Stomach (tissue), 8 donors: ENCODE measurements at regions not wholly inside any gene's neighbourhood (a gene's known extent, or its start where the extent isn't known, plus 50 kb on each side); places are given as distances from the start of the nearest gene placed in this dataset.

Source experiments
- DNase-seq, 2 donors: peaks; one replicate each; pipeline versions ENCODE4 v3.0.0 to v3.0.0-alpha.2; 2013 to 2019
- H3K27ac ChIP-seq, 5 donors: fragments of 200-600 bp in 4 of 5; sonication (generic) in 4 of 5; one replicate each; pipeline ENCODE4 v1.5.1; 2013 to 2019; ENCODE audit warnings: mild to moderate bottlenecking in 1 of 5, moderate library complexity in 1 of 5
- H3K27me3 ChIP-seq, 3 donors: fragments of 200-600 bp; sonication (generic); one replicate each; pipeline ENCODE4 v1.5.1; 2017 to 2019; ENCODE audit warnings: mixed run types in 1 of 3
- H3K36me3 ChIP-seq, 4 donors: fragments of 200-600 bp; sonication (generic); 1 replicate in 3 of 4; 2 replicates in 1 of 4; pipeline ENCODE4 v1.5.1; 2016 to 2019
- H3K4me1 ChIP-seq, 4 donors: fragments of 200-600 bp; sonication (generic); one replicate each; pipeline ENCODE4 v1.5.1; 2016 to 2019
- H3K4me3 ChIP-seq, 4 donors: fragments of 200-600 bp; sonication (generic) in 3 of 4; one replicate each; pipeline ENCODE4 v1.5.1; 2016 to 2019; ENCODE audit warnings: mild to moderate bottlenecking in 1 of 4
- H3K9me3 ChIP-seq, 4 donors: fragments of 200-600 bp; sonication (generic); one replicate each; pipeline ENCODE4 v1.5.1; 2016 to 2019
- CTCF ChIP-seq, 7 experiments: fragments of 450-650 bp in 4 of 7; fragments of 200-600 bp in 3 of 7; sonication (generic) in 3 of 7; IDR thresholded peaks; one replicate each; pipeline ENCODE4 v1.5.1; 2016 to 2019; ENCODE audit warnings: antibody characterized with exemption in 7 of 7, control low read depth in 2 of 7, mild to moderate bottlenecking in 1 of 7
- EP300 ChIP-seq: sonication (generic); formaldehyde crosslinking; IDR thresholded peaks from one replicate; pipeline ENCODE4 v1.6.1; 2017; ENCODE audit warnings: antibody characterized with exemption
- POLR2A ChIP-seq, 4 donors: fragments of 450-650 bp; IDR thresholded peaks; one replicate each; pipeline ENCODE4 v1.6.1; 2016; ENCODE audit warnings: antibody characterized with exemption in 4 of 4, control low read depth in 2 of 4, mild to moderate bottlenecking in 1 of 4, moderate library complexity in 1 of 4
- POLR2AphosphoS5 ChIP-seq, 3 donors: sonication (generic); formaldehyde crosslinking; IDR thresholded peaks; one replicate each; pipeline ENCODE4 v1.6.1; 2016; ENCODE audit warnings: antibody characterized with exemption in 3 of 3
- WGBS, 5 donors: extraction: QIAGEN DNeasy Blood & Tissue Kit in 3 of 5; methylation state at CpG; one replicate each; pipeline versions ENCODE4 v1.1.5 to v1.1.7; 2013 to 2018; 5-methylcytosine and 5-hydroxymethylcytosine counted together
- intact Hi-C: fragments of 100-400 bp; cut with DNase I; formaldehyde crosslinking; loops from one replicate; pipeline ENCODE4 v1.15.1; 2023; ENCODE audit warnings: low total_unique reads
- donor health status: healthy with polysubstance abuse.
- donor health status: Bipolar disorder and iron deficiency.
- donor health status: healthy.

GRCh38 chr7:46033592-46033991 lies 112.5 kb upstream of the IGFBP3 start:
- no peak for DNase-seq
- Histone ChIP-seq H3K4me1 (no peaks in the 10 kb centered on the region), H3K9me3 (no peaks in the 10 kb centered on the region), H3K36me3 (no peaks in the 10 kb centered on the region), H3K27me3 (no peaks in the 10 kb centered on the region), H3K27ac (no peak overlapping the region), H3K4me3 (no peak overlapping the region)
- intact Hi-C loops: no loop called here
- WGBS, 5 donors: 93 to 97% (median 95%) methylated on average over 6 of the region's 6 CpGs
- no peak for TF ChIP-seq CTCF (IDR thresholded peaks at IDR 0.05)
- no peak for TF ChIP-seq POLR2AphosphoS5 (IDR thresholded peaks at IDR 0.05)
- TF ChIP-seq EP300: no peak
- no peak for TF ChIP-seq POLR2A (IDR thresholded peaks at IDR 0.05)

GRCh38 chr7:46032942-46033341 lies 111.9 kb upstream of the IGFBP3 start:
- intact Hi-C loops: no loop called here
- H3K4me3 ChIP-seq: no peak overlapping the region

GRCh38 chr7:46032353-46032752 lies 111.3 kb upstream of the IGFBP3 start:
- no peak overlapping the region for H3K4me3 ChIP-seq
- 67 to 79% (median 74%) methylated on average over 6 of the region's 6 CpGs for WGBS, 5 donors
- no peaks in the 10 kb centered on the region for H3K36me3 ChIP-seq
- no peak for DNase-seq
- intact Hi-C loops: no loop called here
- H3K27me3 ChIP-seq: no peaks in the 10 kb centered on the region
- no peaks in the 10 kb centered on the region for H3K9me3 ChIP-seq
- H3K4me1 ChIP-seq: no peaks in the 10 kb centered on the region
- no peak overlapping the region for H3K27ac ChIP-seq
- no peak for TF ChIP-seq CTCF (IDR thresholded peaks at IDR 0.05)
- no peak for TF ChIP-seq EP300
- no peak for TF ChIP-seq POLR2AphosphoS5 (IDR thresholded peaks at IDR 0.05)
- TF ChIP-seq POLR2A (IDR thresholded peaks at IDR 0.05): no peak

More at GRCh38 chr7:46032942-46033341, 111.9 kb upstream of the IGFBP3 start:
- Histone ChIP-seq H3K9me3 (no peaks in the 10 kb centered on the region), H3K27me3 (no peaks in the 10 kb centered on the region), H3K36me3 (no peaks in the 10 kb centered on the region), H3K4me1 (no peaks in the 10 kb centered on the region), H3K27ac (no peak overlapping the region)
- no peak for DNase-seq
- WGBS, 5 donors: 89 to 100% (median 89%) methylated on average over 2 of the region's 2 CpGs
- TF ChIP-seq CTCF (IDR thresholded peaks at IDR 0.05): no peak
- no peak for TF ChIP-seq POLR2A (IDR thresholded peaks at IDR 0.05)
- no peak for TF ChIP-seq EP300
- no peak for TF ChIP-seq POLR2AphosphoS5 (IDR thresholded peaks at IDR 0.05)

GRCh38 chr7:46029111-46029704 lies 108.1 kb upstream of the IGFBP3 start:
- 71 to 87% (median 80%) methylated on average over 2 of the region's 2 CpGs for WGBS, 5 donors
- Histone ChIP-seq H3K36me3 (no peaks in the 10 kb centered on the region), H3K9me3 (no peaks in the 10 kb centered on the region), H3K4me1 (no peaks in the 10 kb centered on the region), H3K4me3 (no peak overlapping the region), H3K27me3 (no peaks in the 10 kb centered on the region), H3K27ac (no peak overlapping the region)
- intact Hi-C loops: no loop called here
- TF ChIP-seq CTCF (IDR thresholded peaks at IDR 0.05) (no peak), POLR2AphosphoS5 (IDR thresholded peaks at IDR 0.05) (no peak), EP300 (no peak), POLR2A (IDR thresholded peaks at IDR 0.05) (no peak)
- no peak for DNase-seq
